ENCODE measurements at regions not wholly inside any gene's neighbourhood (a gene's known extent, or its start where the extent isn't known, plus 50 kb on each side); places are given as distances from the start of the nearest gene placed in this dataset.
A peak's percentile ranks its signal among the peaks of the same experiment; 100 is the strongest.
"Not testable (repeated sequence)": the region's sequence is repeated elsewhere in the genome, so short reads cannot be mapped to it uniquely, and the experiment has no call there.

DNA sequence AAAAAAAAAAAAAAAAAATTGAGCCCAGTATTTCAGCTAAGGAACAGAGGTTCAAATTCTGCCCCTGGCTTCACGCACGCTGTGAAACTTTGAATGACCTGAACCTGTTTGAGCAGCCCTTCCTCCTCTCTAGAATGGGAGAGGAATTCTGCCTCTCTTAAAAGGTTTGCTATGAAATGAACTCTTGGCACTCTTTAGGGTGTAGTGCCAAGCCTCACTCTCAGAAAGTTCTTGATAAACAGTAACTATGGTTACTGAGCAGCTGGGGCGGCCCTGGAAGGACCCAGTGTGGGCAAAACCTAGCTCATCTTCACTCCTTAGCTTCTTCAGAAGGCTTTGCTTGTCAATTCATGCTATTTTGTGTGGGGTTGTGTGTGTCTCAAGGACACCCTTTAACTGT, 73.7 kb downstream of the GEMIN8 start:
- no peaks in the 10 kb centered on the region for H3K36me3 Mint-ChIP-seq (ENCODE audit: low read depth)
- H3K27me3 Mint-ChIP-seq, result no peaks in the 10 kb centered on the region
- peaks cover 12% of the 10 kb centered on the region for H3K9me3 Mint-ChIP-seq
- no peak overlapping the region for H3K27ac Mint-ChIP-seq
- H3K4me1 Mint-ChIP-seq (ENCODE audit: low read depth), result no peaks in the 10 kb centered on the region
- H3K4me3 Mint-ChIP-seq, result no peak overlapping the region
- intact Hi-C loops (cut with micrococcal nuclease), result no loop called here

DNA sequence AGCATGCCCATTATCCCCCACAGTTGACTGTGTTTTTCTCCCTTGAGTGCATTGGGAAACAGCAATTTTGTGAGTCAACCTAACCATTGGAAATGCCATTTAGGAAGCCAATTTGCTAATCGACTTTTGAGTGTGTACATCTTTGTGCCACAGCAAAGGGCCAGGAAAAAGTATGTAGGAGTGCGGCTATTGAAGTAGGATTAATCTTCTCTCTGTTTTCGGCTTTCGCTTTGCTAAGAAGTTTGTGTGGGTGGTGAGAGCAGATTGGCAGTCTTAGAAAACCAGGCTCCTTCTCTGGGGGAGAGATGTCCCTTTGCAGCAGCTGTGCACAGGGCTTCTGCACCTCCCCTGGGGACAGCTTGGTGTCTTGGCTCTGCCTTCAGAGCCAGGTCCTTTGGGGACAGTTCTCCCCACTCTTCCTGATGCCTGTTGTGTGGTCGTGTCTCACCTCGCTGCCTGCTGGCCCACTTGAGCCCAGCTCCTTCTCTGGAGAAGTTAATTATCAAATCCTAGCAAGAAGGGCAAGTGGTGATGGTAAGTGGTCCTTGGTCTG, 74.5 kb downstream of the GEMIN8 start:
- Mint-ChIP-seq H3K9me3 (peaks cover 12% of the 10 kb centered on the region), H3K4me3 (no peak overlapping the region), H3K27ac (no peak overlapping the region), H3K27me3 (no peaks in the 10 kb centered on the region), H3K36me3 (ENCODE audit: low read depth) (no peaks in the 10 kb centered on the region), H3K4me1 (ENCODE audit: low read depth) (no peaks in the 10 kb centered on the region)
- intact Hi-C loops (cut with micrococcal nuclease), result no loop called here

DNA sequence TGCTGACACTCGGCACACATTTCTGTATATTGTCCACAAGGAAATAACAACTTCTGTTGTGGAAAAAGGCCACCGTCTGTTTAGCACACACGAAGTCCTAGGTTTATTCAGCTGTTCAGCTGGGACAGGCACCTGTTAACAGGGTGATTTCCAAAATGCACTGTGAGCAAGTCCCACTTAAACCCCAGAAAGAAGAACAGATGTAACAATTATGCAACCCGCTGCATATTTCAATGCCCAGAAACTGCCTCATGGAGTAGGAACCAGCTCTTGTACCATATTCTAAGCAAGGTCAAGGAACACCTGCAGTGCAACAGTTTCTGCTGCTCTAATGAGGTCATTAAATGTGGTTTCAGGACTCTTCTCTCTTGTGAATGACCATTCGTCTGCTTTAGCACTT, 77.1 kb downstream of the GEMIN8 start:
- H3K27ac Mint-ChIP-seq, result no peak overlapping the region
- no peak overlapping the region for H3K4me3 Mint-ChIP-seq
- H3K36me3 Mint-ChIP-seq (ENCODE audit: low read depth), result no peaks in the 10 kb centered on the region
- intact Hi-C loops (cut with micrococcal nuclease), result no loop called here
- peaks cover 5% of the 10 kb centered on the region for H3K9me3 Mint-ChIP-seq
- H3K4me1 Mint-ChIP-seq (ENCODE audit: low read depth), result no peaks in the 10 kb centered on the region
- no peaks in the 10 kb centered on the region for H3K27me3 Mint-ChIP-seq

DNA sequence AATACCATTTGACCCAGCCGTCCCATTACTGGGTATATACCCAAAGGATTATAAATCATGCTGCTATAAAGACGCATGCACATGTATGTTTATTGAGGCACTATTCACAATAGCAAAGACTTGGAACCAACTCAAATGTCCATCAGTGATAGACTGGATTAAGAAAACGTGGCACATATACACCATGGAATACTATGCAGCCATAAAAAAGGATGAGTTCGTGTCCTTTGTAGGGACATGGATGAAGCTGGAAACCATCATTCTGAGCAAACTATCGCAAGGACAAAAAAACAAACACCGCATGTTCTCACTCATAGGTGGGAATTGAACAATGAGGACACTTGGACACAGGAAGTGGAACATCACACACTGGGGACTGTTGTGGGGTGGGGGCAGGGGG, 83.5 kb downstream of the GEMIN8 start:
- H3K9me3 Mint-ChIP-seq; H3K27me3 Mint-ChIP-seq; H3K36me3 Mint-ChIP-seq (ENCODE audit: low read depth): not testable (repeated sequence)

GRCh38 chrX:13945787-13946186, 83.9 kb downstream of the GEMIN8 start:
- H3K4me3 Mint-ChIP-seq; H3K36me3 Mint-ChIP-seq (ENCODE audit: low read depth); H3K4me1 Mint-ChIP-seq (ENCODE audit: low read depth); H3K27ac Mint-ChIP-seq; H3K27me3 Mint-ChIP-seq; H3K9me3 Mint-ChIP-seq; intact Hi-C loops (cut with micrococcal nuclease): not testable (repeated sequence)

More for the DNA sequence above, 83.5 kb downstream of the GEMIN8 start:
- H3K27ac Mint-ChIP-seq; intact Hi-C loops (cut with micrococcal nuclease); H3K4me1 Mint-ChIP-seq (ENCODE audit: low read depth); H3K4me3 Mint-ChIP-seq: not testable (repeated sequence)

DNA sequence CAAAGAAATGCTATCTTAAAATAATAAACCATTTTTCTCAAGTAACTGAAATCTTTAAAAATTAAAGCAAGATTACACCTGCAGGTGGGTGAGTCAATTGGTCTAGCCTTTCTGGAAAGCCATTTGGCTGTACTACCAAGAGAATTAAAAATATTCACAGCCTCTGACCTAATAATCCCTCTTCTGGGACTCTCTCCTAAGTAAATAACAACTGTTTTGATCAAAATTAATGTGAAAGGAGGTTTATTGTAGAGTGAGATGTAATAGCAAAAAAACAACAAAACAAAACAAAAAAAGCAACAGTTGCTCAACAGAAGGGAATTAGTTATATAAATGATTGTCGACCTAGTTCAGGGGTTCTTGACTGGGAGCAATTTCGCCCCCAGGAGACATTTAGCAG, 89.0 kb downstream of the GEMIN8 start:
- no peaks in the 10 kb centered on the region for H3K36me3 Mint-ChIP-seq (ENCODE audit: low read depth)
- H3K27ac Mint-ChIP-seq, result no peak overlapping the region
- intact Hi-C loops (cut with micrococcal nuclease), result no loop called here
- H3K4me1 Mint-ChIP-seq (ENCODE audit: low read depth), result peaks cover 5% of the 10 kb centered on the region
- H3K4me3 Mint-ChIP-seq, result no peak overlapping the region
- peaks cover 26% of the 10 kb centered on the region for H3K27me3 Mint-ChIP-seq
- no peaks in the 10 kb centered on the region for H3K9me3 Mint-ChIP-seq

GRCh38 chrX:13939741-13940597, 89.7 kb downstream of the GEMIN8 start:
- H3K9me3 Mint-ChIP-seq, result no peaks in the 10 kb centered on the region
- peaks cover 26% of the 10 kb centered on the region for H3K27me3 Mint-ChIP-seq
- H3K4me1 Mint-ChIP-seq (ENCODE audit: low read depth), result peaks cover 5% of the 10 kb centered on the region
- no peaks in the 10 kb centered on the region for H3K36me3 Mint-ChIP-seq (ENCODE audit: low read depth)
- no peak overlapping the region for H3K27ac Mint-ChIP-seq
- intact Hi-C loops (cut with micrococcal nuclease), result no loop called here
- H3K4me3 Mint-ChIP-seq, result no peak overlapping the region

- intact Hi-C loops (cut with micrococcal nuclease), result no loop called here
- Mint-ChIP-seq H3K27me3 (peaks cover 26% of the 10 kb centered on the region), H3K27ac (no peak overlapping the region), H3K4me3 (peak overlapping the region; percentile 58), H3K9me3 (no peaks in the 10 kb centered on the region), H3K36me3 (ENCODE audit: low read depth) (no peaks in the 10 kb centered on the region), H3K4me1 (ENCODE audit: low read depth) (peaks cover 5% of the 10 kb centered on the region)
Observed at GRCh38 chrX:13938829-13939530, 90.7 kb downstream of the GEMIN8 start.

GRCh38 chrX:13938051-13938828, 91.5 kb downstream of the GEMIN8 start:
- peaks cover 25% of the 10 kb centered on the region for H3K27me3 Mint-ChIP-seq
- no peaks in the 10 kb centered on the region for H3K9me3 Mint-ChIP-seq
- H3K4me1 Mint-ChIP-seq (ENCODE audit: low read depth), result peaks cover 5% of the 10 kb centered on the region
- H3K4me3 Mint-ChIP-seq, result peak overlapping the region; percentile 75
- intact Hi-C loops (cut with micrococcal nuclease), result no loop called here
- H3K27ac Mint-ChIP-seq, result no peak overlapping the region
- no peaks in the 10 kb centered on the region for H3K36me3 Mint-ChIP-seq (ENCODE audit: low read depth)

DNA sequence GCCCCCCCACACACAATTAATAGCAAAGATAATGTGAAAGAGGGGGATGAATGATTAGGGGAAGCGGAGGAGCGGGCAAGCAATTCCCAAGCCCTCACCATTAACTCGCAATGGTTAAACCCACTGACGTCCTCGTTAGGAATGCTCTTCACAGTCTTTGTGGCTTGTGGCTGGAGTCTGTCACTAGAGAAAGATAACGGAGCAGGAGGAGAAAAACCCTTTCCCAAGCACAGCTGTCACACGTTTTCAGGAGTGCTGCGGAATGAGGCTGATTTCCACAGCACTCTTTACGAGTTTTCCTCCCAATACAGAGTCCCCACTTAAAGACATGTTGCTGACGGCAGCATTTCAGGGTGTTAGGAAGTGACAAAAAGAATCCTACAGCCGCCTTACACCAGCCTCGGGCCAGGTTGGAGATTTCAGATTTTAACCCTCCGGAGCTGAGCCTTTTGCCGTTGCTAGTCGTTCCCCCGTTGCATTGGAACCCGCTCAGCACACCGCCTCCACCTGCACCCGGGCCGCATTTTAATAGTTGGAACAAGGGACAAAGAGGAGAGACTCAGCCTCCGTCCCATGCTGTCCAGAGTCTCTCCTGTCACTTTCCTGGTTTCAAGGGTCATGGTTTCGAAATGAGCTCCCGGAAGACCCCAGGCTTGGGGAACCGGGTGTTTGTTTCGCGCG, 92.2 kb downstream of the GEMIN8 start:
- no peaks in the 10 kb centered on the region for H3K9me3 Mint-ChIP-seq
- no peaks in the 10 kb centered on the region for H3K36me3 Mint-ChIP-seq (ENCODE audit: low read depth)
- H3K27ac Mint-ChIP-seq, result no peak overlapping the region
- H3K27me3 Mint-ChIP-seq, result peaks cover 25% of the 10 kb centered on the region
- intact Hi-C loops (cut with micrococcal nuclease), result no loop called here
- peak overlapping the region; percentile 75 for H3K4me3 Mint-ChIP-seq
- peaks cover 5% of the 10 kb centered on the region for H3K4me1 Mint-ChIP-seq (ENCODE audit: low read depth)

- H3K36me3 Mint-ChIP-seq (ENCODE audit: low read depth), result no peaks in the 10 kb centered on the region
- no peaks in the 10 kb centered on the region for H3K9me3 Mint-ChIP-seq
- peaks cover 25% of the 10 kb centered on the region for H3K27me3 Mint-ChIP-seq
- peaks cover 5% of the 10 kb centered on the region for H3K4me1 Mint-ChIP-seq (ENCODE audit: low read depth)
- no peak overlapping the region for H3K4me3 Mint-ChIP-seq
- H3K27ac Mint-ChIP-seq, result no peak overlapping the region
- intact Hi-C loops (cut with micrococcal nuclease), result no loop called here
Observed at GRCh38 chrX:13936521-13937225, 93.0 kb downstream of the GEMIN8 start.

DNA sequence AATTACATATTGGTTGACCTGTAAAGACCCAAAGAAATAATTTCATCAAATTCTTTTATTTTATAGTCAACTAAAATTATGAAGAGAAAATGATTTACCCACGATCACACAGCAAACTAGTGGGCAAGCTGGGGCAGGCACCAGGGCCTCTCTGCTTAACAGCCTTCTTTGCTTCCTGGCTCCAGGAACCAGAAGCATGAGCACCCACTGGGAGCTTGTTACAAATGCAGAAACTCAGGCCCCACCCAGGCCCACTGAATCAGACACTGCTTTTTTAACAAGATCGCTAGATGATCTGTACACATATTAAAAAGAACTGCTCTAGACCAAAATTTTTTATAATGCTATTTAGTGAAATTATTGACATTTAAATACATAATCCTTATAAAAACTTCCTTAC, 95.0 kb downstream of the GEMIN8 start:
- no peaks in the 10 kb centered on the region for H3K36me3 Mint-ChIP-seq (ENCODE audit: low read depth)
- no peak overlapping the region for H3K27ac Mint-ChIP-seq
- H3K27me3 Mint-ChIP-seq, result peaks cover 16% of the 10 kb centered on the region
- no peaks in the 10 kb centered on the region for H3K9me3 Mint-ChIP-seq
- intact Hi-C loops (cut with micrococcal nuclease), result no loop called here
- peaks cover 5% of the 10 kb centered on the region for H3K4me1 Mint-ChIP-seq (ENCODE audit: low read depth)
- no peak overlapping the region for H3K4me3 Mint-ChIP-seq

- peaks cover 8% of the 10 kb centered on the region for H3K27me3 Mint-ChIP-seq
- no peak overlapping the region for H3K27ac Mint-ChIP-seq
- H3K4me1 Mint-ChIP-seq (ENCODE audit: low read depth), result peaks cover 5% of the 10 kb centered on the region
- no peak overlapping the region for H3K4me3 Mint-ChIP-seq
- intact Hi-C loops (cut with micrococcal nuclease), result no loop called here
- H3K36me3 Mint-ChIP-seq (ENCODE audit: low read depth), result no peaks in the 10 kb centered on the region
- no peaks in the 10 kb centered on the region for H3K9me3 Mint-ChIP-seq
Observed at GRCh38 chrX:13933851-13934250, 95.8 kb downstream of the GEMIN8 start.

Data from dendritic cell treated with granulocyte-macrophage colony-stimulating factor and Interleukin-4, amounts not matched to agents 40 ng/mL and 50 ng/mL, for 4 days (primary cell).